Mesendoderm (in vitro differentiated cells): ENCODE measurements at regions not wholly inside any gene's neighbourhood (a gene's known extent, or its start where the extent isn't known, plus 50 kb on each side); places are given as distances from the start of the nearest gene placed in this dataset.

Source experiments
- DNase-seq: peaks from one replicate; pipeline ENCODE4 v3.0.0; 2013
- H2AK5ac ChIP-seq: 2 replicates; pipeline ENCODE4 v1.6.1; 2013; ENCODE audit warnings: low read length, inconsistent platforms
- H2BK120ac ChIP-seq: 2 replicates; pipeline ENCODE4 v1.6.1; 2013; ENCODE audit warnings: low read depth, mild to moderate bottlenecking, low read length, moderate library complexity, mixed read lengths
- H2BK15ac ChIP-seq: replicated peaks from 2 replicates; pipeline ENCODE4 v1.6.1; 2013; ENCODE audit warnings: low read depth, mild to moderate bottlenecking, moderate library complexity
- H2BK5ac ChIP-seq: 2 replicates; pipeline ENCODE4 v1.6.1; 2013; ENCODE audit warnings: low read length, inconsistent platforms
- H3K18ac ChIP-seq: 2 replicates; pipeline ENCODE4 v1.6.1; 2013; ENCODE audit warnings: mild to moderate bottlenecking, low read length, mixed read lengths
- H3K23ac ChIP-seq: one replicate; pipeline ENCODE4 v1.6.1; 2013; ENCODE audit warnings: low read length
- H3K27ac ChIP-seq: 2 replicates; pipeline ENCODE4 v1.5.1; 2013; ENCODE audit warnings: low read depth, mild to moderate bottlenecking, inconsistent platforms, low read length, moderate library complexity
- H3K27me3 ChIP-seq: 2 replicates; pipeline ENCODE4 v1.6.1; 2013; ENCODE audit warnings: low read length, control low read depth, mild to moderate bottlenecking, inconsistent platforms; ENCODE audit not compliant: insufficient read depth, poor library complexity
- H3K36me3 ChIP-seq: 2 replicates; pipeline ENCODE4 v1.6.1; 2013; ENCODE audit warnings: low read length, inconsistent platforms; ENCODE audit not compliant: control insufficient read depth, insufficient read depth
- H3K4ac ChIP-seq: one replicate; pipeline ENCODE4 v1.6.1; 2013; ENCODE audit warnings: low read depth, mild to moderate bottlenecking, low read length, moderate library complexity
- H3K4me1 ChIP-seq: 2 replicates; pipeline ENCODE4 v1.6.1; 2013; ENCODE audit warnings: low read depth, low read length, inconsistent platforms; ENCODE audit not compliant: control insufficient read depth
- H3K4me2 ChIP-seq: 2 replicates; pipeline ENCODE4 v1.6.1; 2013; ENCODE audit warnings: low read length
- H3K4me3 ChIP-seq: 2 replicates; pipeline ENCODE4 v1.5.1; 2013; ENCODE audit warnings: mild to moderate bottlenecking, low read length
- H3K56ac ChIP-seq: one replicate; pipeline ENCODE4 v1.6.1; 2013; ENCODE audit warnings: low read length
- H3K79me1 ChIP-seq: 2 replicates; pipeline ENCODE4 v1.6.1; 2013; ENCODE audit warnings: low read length, inconsistent platforms
- H3K79me2 ChIP-seq: 2 replicates; pipeline ENCODE4 v1.6.1; 2013; ENCODE audit warnings: mild to moderate bottlenecking, low read length; ENCODE audit not compliant: control insufficient read depth, insufficient read depth
- H3K9ac ChIP-seq: 2 replicates; pipeline ENCODE4 v1.6.1; 2013; ENCODE audit warnings: low read length, inconsistent platforms
- H4K5ac ChIP-seq: one replicate; pipeline ENCODE4 v1.6.1; 2013; ENCODE audit warnings: low read length
- H4K8ac ChIP-seq: one replicate; pipeline ENCODE4 v1.6.1; 2013; ENCODE audit warnings: low read depth, mild to moderate bottlenecking, control low read depth, low read length, moderate library complexity
- WGBS: extraction: QIAGEN DNeasy Blood & Tissue Kit; methylation state at CpG from one replicate; pipeline ENCODE4 v1.1.7; 2013; ENCODE audit warnings: low lambda C conversion rate, missing lambda C conversion rate; ENCODE audit not compliant: insufficient coverage; ENCODE audit errors: extremely low coverage; 5-methylcytosine and 5-hydroxymethylcytosine counted together

GRCh38 chr16:49926941-49927340 lies 71.0 kb upstream of the ZNF423 start:
- Histone ChIP-seq H2BK15ac (no peak overlapping the region), H3K4me2 (no peak overlapping the region), H3K23ac (no peak overlapping the region), H3K18ac (no peak overlapping the region), H3K36me3 (no peaks in the 10 kb centered on the region), H3K56ac (no peak overlapping the region), H3K9ac (no peak overlapping the region), H2BK5ac (no peak overlapping the region), H4K5ac (no peak overlapping the region), H2AK5ac (no peak overlapping the region), H3K79me2 (no peaks in the 10 kb centered on the region), H3K27ac (no peak overlapping the region), H3K4ac (no peak overlapping the region), H3K4me3 (no peak overlapping the region), H2BK120ac (no peak overlapping the region), H3K27me3 (no peaks in the 10 kb centered on the region), H3K79me1 (no peaks in the 10 kb centered on the region), H3K4me1 (no peaks in the 10 kb centered on the region), H4K8ac (no peak overlapping the region)
- DNase-seq: no peak
- no CpG with 5 or more reads among the region's 2 CpGs for WGBS

- Histone ChIP-seq H2BK15ac (no peak overlapping the region), H3K4ac (no peak overlapping the region), H4K5ac (no peak overlapping the region), H3K23ac (no peak overlapping the region), H2AK5ac (no peak overlapping the region), H3K27me3 (no peaks in the 10 kb centered on the region), H3K79me2 (no peaks in the 10 kb centered on the region), H3K9ac (no peak overlapping the region), H3K56ac (no peak overlapping the region), H3K18ac (no peak overlapping the region), H3K4me3 (no peak overlapping the region), H2BK120ac (no peak overlapping the region), H2BK5ac (no peak overlapping the region), H3K79me1 (no peaks in the 10 kb centered on the region), H3K4me2 (no peak overlapping the region), H4K8ac (no peak overlapping the region), H3K4me1 (no peaks in the 10 kb centered on the region), H3K36me3 (no peaks in the 10 kb centered on the region), H3K27ac (no peak overlapping the region)
- no peak for DNase-seq
- WGBS: no CpG with 5 or more reads among the region's 16 CpGs
Measured at GRCh38 chr16:49928176-49929041, 72.5 kb upstream of the ZNF423 start.

- Histone ChIP-seq H4K8ac (no peak overlapping the region), H3K4me1 (no peaks in the 10 kb centered on the region), H3K4ac (no peak overlapping the region), H3K18ac (no peak overlapping the region), H3K36me3 (no peaks in the 10 kb centered on the region), H2BK120ac (no peak overlapping the region), H4K5ac (no peak overlapping the region), H3K56ac (no peak overlapping the region), H2AK5ac (no peak overlapping the region), H3K27me3 (no peaks in the 10 kb centered on the region), H3K79me1 (no peaks in the 10 kb centered on the region), H3K9ac (no peak overlapping the region), H3K27ac (no peak overlapping the region), H3K23ac (no peak overlapping the region), H3K4me2 (no peak overlapping the region), H3K79me2 (no peaks in the 10 kb centered on the region), H2BK15ac (no peak overlapping the region), H2BK5ac (no peak overlapping the region), H3K4me3 (no peak overlapping the region)
- no CpG with 5 or more reads among the region's 3 CpGs for WGBS
- no peak for DNase-seq
Measured at GRCh38 chr16:49929626-49930025, 73.7 kb upstream of the ZNF423 start.

GRCh38 chr16:49930841-49931240 lies 74.9 kb upstream of the ZNF423 start:
- Histone ChIP-seq H3K79me2 (no peaks in the 10 kb centered on the region), H3K27ac (no peak overlapping the region), H3K4me1 (no peaks in the 10 kb centered on the region), H3K27me3 (no peaks in the 10 kb centered on the region), H2BK5ac (no peak overlapping the region), H3K56ac (no peak overlapping the region), H3K18ac (no peak overlapping the region), H4K5ac (no peak overlapping the region), H2BK120ac (no peak overlapping the region), H3K4ac (no peak overlapping the region), H3K36me3 (no peaks in the 10 kb centered on the region), H3K23ac (no peak overlapping the region), H3K4me2 (no peak overlapping the region), H3K9ac (no peak overlapping the region), H2AK5ac (no peak overlapping the region), H3K79me1 (no peaks in the 10 kb centered on the region), H4K8ac (no peak overlapping the region), H2BK15ac (no peak overlapping the region), H3K4me3 (no peak overlapping the region)
- WGBS: no CpG with 5 or more reads among the region's 7 CpGs
- DNase-seq: no peak

GRCh38 chr16:49931266-49931665 lies 75.4 kb upstream of the ZNF423 start:
- Histone ChIP-seq H3K23ac (no peak overlapping the region), H3K56ac (no peak overlapping the region), H2BK15ac (no peak overlapping the region), H3K79me2 (no peaks in the 10 kb centered on the region), H2BK120ac (no peak overlapping the region), H4K8ac (no peak overlapping the region), H3K9ac (no peak overlapping the region), H3K4me1 (no peaks in the 10 kb centered on the region), H3K4me2 (no peak overlapping the region), H3K4me3 (no peak overlapping the region), H3K4ac (no peak overlapping the region), H4K5ac (no peak overlapping the region), H3K18ac (no peak overlapping the region), H2BK5ac (no peak overlapping the region), H3K27me3 (no peaks in the 10 kb centered on the region), H3K27ac (no peak overlapping the region), H2AK5ac (no peak overlapping the region), H3K79me1 (no peaks in the 10 kb centered on the region), H3K36me3 (no peaks in the 10 kb centered on the region)
- no CpG with 5 or more reads among the region's 5 CpGs for WGBS
- DNase-seq: no peak

- Histone ChIP-seq H3K4me1 (no peaks in the 10 kb centered on the region), H4K8ac (no peak overlapping the region), H3K4me3 (no peak overlapping the region), H3K23ac (no peak overlapping the region), H3K9ac (no peak overlapping the region), H3K27me3 (no peaks in the 10 kb centered on the region), H3K4ac (no peak overlapping the region), H2AK5ac (no peak overlapping the region), H3K79me2 (no peaks in the 10 kb centered on the region), H3K56ac (no peak overlapping the region), H3K27ac (no peak overlapping the region), H2BK5ac (no peak overlapping the region), H2BK120ac (no peak overlapping the region), H3K36me3 (no peaks in the 10 kb centered on the region), H4K5ac (no peak overlapping the region), H3K18ac (no peak overlapping the region), H3K4me2 (no peak overlapping the region), H2BK15ac (no peak overlapping the region), H3K79me1 (no peaks in the 10 kb centered on the region)
- no peak for DNase-seq
- no CpG with 5 or more reads among the region's 10 CpGs for WGBS
Measured at GRCh38 chr16:49931916-49932315, 76.0 kb upstream of the ZNF423 start.
